ENCODE measurements at regions not wholly inside any gene's neighbourhood (a gene's known extent, or its start where the extent isn't known, plus 50 kb on each side); places are given as distances from the start of the nearest gene placed in this dataset.

- TF ChIP-seq CTCF (conservative IDR thresholded peaks at IDR 0.05; ENCODE audit: low read depth in 2 of 2) (no peak), EZH2 (IDR thresholded peaks at IDR 0.05; ENCODE audit: low read depth, unreplicated experiment) (no peak), JUNB (IDR thresholded peaks at IDR 0.05; ENCODE audit: unreplicated experiment) (no peak), REST (IDR thresholded peaks at IDR 0.05; ENCODE audit: unreplicated experiment) (no peak), POLR2AphosphoS5 (IDR thresholded peaks at IDR 0.05; ENCODE audit: low read depth) (no peak), CREB1 (CRISPR knock-in tag; IDR thresholded peaks at IDR 0.05; ENCODE audit: low read depth) (no peak), ZNF331 (CRISPR knock-in tag; IDR thresholded peaks at IDR 0.05; ENCODE audit: low read depth) (no peak), EZH2phosphoT487 (IDR thresholded peaks at IDR 0.05; ENCODE audit: unreplicated experiment) (no peak), ETS1 (IDR thresholded peaks at IDR 0.05) (no peak)
Measured at GRCh38 chr4:162657966-162658365, 494.2 kb upstream of the FSTL5 start.
